Choroid plexus epithelial cell (primary cell): ENCODE measurements at regions not wholly inside any gene's neighbourhood (a gene's known extent, or its start where the extent isn't known, plus 50 kb on each side); places are given as distances from the start of the nearest gene placed in this dataset.
"Not testable (repeated sequence)": the region's sequence is repeated elsewhere in the genome, so short reads cannot be mapped to it uniquely, and the experiment has no call there.

Source experiments
- DNase-seq: peaks from one replicate; pipeline ENCODE4 v3.0.0-alpha.2; 2010; ENCODE audit warnings: low read depth
- H3K4me3 ChIP-seq: 2 replicates; pipeline ENCODE4 v1.5.1; 2011; ENCODE audit warnings: low read depth, mild to moderate bottlenecking, control low read depth, low read length, moderate library complexity
- TF ChIP-seq, protein P1 (sequence below): conservative IDR thresholded peaks from 2 replicates; pipeline ENCODE4 v1.5.1; 2011; ENCODE audit warnings: low read depth, mild to moderate bottlenecking, control low read depth, inconsistent platforms, low read length, moderate library complexity

DNA sequence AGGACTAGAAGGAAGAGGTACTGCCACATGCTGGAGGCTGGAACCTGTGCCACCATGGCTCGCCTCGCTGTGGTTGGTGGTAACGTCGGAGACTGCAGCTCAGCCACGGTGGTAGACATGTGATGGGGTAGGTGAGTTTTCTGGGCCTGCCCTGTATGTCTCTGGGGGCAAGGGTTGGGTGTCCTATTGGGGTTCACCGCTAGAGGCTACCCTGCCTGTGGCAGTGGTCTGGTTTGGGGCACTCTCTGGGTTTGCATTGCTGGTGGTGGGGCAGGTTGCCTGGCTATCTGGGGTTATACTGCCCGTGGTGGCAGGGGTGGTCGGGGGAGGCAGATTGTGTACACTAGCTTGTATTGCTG lies 79.3 kb upstream of the KCNJ18 start:
- TF ChIP-seq, protein P1, sequence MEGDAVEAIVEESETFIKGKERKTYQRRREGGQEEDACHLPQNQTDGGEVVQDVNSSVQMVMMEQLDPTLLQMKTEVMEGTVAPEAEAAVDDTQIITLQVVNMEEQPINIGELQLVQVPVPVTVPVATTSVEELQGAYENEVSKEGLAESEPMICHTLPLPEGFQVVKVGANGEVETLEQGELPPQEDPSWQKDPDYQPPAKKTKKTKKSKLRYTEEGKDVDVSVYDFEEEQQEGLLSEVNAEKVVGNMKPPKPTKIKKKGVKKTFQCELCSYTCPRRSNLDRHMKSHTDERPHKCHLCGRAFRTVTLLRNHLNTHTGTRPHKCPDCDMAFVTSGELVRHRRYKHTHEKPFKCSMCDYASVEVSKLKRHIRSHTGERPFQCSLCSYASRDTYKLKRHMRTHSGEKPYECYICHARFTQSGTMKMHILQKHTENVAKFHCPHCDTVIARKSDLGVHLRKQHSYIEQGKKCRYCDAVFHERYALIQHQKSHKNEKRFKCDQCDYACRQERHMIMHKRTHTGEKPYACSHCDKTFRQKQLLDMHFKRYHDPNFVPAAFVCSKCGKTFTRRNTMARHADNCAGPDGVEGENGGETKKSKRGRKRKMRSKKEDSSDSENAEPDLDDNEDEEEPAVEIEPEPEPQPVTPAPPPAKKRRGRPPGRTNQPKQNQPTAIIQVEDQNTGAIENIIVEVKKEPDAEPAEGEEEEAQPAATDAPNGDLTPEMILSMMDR, result no peak
- no peak for DNase-seq
- no peak overlapping the region for H3K4me3 ChIP-seq

DNA sequence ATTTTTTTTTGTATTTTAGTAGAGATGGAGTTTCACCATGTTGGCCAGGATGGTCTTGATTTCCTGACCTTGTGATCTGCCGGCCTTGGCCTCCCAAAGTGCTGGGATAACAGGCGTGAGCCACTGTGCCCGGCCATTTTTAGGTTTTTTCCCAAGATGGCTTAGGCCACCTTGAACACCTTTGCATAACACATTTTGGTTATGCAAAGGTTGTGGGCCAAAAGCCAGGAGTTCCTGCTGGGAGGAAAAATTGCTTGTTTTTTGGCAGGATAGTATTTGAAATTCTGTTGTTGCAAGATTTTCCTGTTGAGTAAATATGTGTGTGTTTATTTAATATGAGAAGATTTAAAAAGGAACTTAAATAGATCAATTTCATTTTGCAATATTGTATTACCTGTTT lies 65.3 kb upstream of the KCNJ18 start:
- not testable (repeated sequence) for H3K4me3 ChIP-seq, DNase-seq
